HG02938 (cell line): ENCODE measurements at regions not wholly inside any gene's neighbourhood (a gene's known extent, or its start where the extent isn't known, plus 50 kb on each side); places are given as distances from the start of the nearest gene placed in this dataset.
"Not testable (repeated sequence)": the region's sequence is repeated elsewhere in the genome, so short reads cannot be mapped to it uniquely, and the experiment has no call there.

Source experiments
- ATAC-seq: cut with Tn5 transposase; IDR thresholded peaks from one replicate; pipeline ENCODE4 v1.9.1; 2021; ENCODE audit warnings: mild to moderate bottlenecking, moderate library complexity; ENCODE audit not compliant: unreplicated experiment

DNA sequence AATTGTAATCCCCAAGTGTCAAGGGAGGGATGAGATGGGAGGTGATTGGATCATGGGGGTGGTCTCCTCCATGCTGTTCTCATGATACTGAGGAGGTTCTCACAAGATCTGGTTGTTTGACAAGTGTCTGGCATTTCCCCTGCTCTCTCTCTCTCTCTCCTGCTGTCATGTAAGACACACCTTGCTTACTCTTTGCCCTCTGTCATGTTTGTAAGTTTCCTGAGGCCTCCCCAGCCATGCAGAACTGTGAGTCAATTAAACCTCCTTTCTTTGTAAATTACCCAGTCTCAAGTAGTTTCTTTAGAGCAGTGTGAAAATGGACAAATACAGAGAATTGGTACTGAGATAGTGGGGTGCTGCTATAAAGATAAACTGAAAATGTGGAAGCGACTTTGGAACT is 207.9 kb downstream of the HINT1 start:
- no peak for ATAC-seq

GRCh38 chr5:130955041-130955440 is 210.0 kb downstream of the HINT1 start:
- ATAC-seq = no peak

- no peak for ATAC-seq
Measured at GRCh38 chr5:130954336-130954735, 210.7 kb downstream of the HINT1 start.

- ATAC-seq = no peak
Measured at GRCh38 chr5:130939059-130939458, 226.0 kb downstream of the HINT1 start.

DNA sequence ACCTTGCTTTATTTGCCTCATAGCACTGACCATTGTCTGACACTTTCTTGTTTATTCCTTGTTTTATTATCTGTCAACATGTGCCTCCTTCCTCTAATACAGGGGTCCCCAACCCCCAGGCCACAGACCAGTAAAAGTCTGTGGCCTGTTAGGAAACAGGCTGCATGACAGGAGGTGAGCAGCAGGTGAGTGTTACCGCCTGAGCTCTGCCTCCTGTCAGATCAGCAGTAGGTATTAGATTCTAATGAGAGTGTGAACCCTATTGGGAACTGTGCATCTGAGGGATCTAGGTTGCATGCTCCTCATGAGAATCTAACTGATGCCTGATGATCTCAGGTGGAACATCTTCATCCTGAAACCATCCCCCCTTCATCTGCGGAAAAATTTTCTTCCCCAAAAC is 228.0 kb downstream of the HINT1 start:
- no peak for ATAC-seq

- no peak for ATAC-seq
Measured at GRCh38 chr5:130923543-130924124, 241.4 kb downstream of the HINT1 start.

GRCh38 chr5:130912088-130912487 is 253.0 kb downstream of the HINT1 start:
- ATAC-seq = no peak

GRCh38 chr5:130908186-130908585 is 256.9 kb downstream of the HINT1 start:
- ATAC-seq = no peak

DNA sequence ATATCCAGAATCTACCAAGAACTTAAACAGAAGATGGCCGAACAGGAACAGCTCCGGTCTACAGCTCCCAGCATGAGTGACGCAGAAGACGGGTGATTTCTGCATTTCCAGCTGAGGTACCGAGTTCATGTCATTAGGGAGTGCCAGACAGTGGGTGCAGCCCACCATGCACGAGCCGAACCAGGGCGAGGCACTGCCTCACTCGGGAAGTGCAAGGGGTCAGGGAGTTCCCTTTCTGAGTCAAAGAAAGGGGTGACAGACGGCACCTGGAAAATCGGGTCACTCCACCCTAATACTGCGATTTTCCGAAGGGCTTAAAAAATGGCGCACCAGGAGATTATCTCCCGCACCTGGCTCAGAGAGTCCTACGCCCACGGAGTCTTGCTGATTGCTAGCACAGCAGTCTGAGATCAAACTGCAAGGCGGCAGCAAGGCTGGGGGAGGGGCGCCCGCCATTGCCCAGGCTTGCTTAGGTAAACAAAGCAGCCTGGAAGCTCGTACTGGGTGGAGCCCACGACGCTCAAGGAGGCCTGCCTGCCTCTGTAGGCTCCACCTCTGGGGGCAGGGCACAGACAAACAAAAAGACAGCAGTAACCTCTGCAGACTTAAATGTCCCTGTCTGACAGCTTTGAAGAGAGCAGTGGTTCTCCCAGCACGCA is 267.4 kb downstream of the HINT1 start:
- ATAC-seq = not testable (repeated sequence)

- not testable (repeated sequence) for ATAC-seq
Measured at GRCh38 chr5:130897181-130897536, 267.9 kb downstream of the HINT1 start.

- no peak for ATAC-seq
Measured at GRCh38 chr5:130896636-130897035, 268.4 kb downstream of the HINT1 start.

DNA sequence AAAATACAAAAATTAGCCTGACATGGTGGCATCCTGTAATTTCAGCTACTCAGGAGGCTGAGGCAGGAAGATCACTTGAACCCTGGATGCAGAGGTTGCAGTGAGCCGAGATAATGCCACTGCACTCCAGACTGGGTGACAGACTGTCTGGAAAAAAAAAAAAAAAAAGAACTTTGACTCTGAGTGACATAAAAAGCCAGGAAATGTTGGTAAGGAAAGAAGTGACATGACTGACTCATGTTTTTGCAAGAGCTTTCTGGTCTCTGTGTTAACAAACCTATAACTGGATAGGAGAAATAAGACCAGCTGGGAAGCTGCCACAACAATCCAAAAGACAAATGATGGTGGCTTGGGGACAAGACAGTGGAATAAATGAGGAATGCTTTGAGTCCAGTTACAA is 272.1 kb downstream of the HINT1 start:
- no peak for ATAC-seq

- no peak for ATAC-seq
Measured at GRCh38 chr5:130890610-130891009, 274.4 kb downstream of the HINT1 start.

DNA sequence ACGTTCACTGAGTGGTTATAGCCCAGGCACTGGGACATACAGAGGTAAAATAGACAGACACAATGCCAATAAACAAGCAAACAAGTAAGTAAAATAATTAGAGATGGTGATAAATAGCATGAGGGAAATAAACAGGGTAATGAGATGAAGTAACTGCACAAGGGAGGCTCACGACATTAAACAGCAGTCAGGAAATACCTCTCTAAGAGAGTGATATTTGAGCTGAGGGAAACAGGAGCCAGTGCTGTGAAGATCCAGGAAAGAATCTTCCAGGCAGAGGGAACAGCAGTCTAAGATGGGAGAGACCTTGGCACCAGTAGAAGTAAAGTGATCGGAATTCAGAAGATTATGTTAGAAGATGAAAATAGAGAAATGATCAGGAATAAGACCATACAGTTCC is 279.4 kb downstream of the HINT1 start:
- ATAC-seq = no peak

GRCh38 chr5:130885027-130885426 is 280.0 kb downstream of the HINT1 start:
- no peak for ATAC-seq

DNA sequence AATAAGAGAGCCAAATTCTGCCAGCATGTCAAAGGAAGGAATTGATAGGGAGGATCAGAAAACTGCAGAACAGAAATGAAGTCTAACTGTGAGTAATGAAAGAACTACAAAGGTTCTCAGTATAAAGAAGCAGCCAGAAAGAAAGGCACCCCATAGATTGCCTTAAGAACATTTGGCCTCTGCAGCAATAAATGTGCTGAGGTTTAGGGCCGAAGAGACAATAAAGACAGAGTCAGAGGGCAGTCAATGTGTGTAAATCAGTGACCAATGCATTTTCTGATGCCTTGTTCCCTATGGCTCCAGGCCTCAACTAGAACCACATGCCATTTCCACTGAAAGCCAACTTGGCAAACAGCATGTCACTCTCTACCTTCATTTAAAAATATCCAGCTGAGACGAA is 281.0 kb downstream of the HINT1 start:
- ATAC-seq = no peak

DNA sequence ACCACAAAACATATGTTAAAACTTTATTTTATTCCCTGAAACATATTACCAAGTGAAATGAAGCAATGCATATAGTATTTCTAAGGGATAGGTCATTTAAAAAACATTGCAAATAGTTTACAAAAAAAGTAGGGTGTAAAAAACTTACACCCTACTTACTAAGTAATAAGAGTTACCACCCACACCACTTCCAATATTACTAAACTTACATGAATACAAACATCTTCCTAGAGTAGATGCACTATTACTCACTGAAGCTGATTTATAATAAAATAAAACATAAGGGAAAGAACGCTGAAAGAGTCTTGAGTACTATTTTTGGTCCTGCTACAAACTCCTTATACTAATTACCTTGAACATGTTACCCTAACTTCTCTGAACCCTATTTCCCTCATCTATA is 289.4 kb downstream of the HINT1 start:
- ATAC-seq = no peak

GRCh38 chr5:130874861-130875417 is 290.1 kb downstream of the HINT1 start:
- no peak for ATAC-seq

- peak; percentile 88 for ATAC-seq
Measured at GRCh38 chr5:130871346-130872086, 293.5 kb downstream of the HINT1 start.

DNA sequence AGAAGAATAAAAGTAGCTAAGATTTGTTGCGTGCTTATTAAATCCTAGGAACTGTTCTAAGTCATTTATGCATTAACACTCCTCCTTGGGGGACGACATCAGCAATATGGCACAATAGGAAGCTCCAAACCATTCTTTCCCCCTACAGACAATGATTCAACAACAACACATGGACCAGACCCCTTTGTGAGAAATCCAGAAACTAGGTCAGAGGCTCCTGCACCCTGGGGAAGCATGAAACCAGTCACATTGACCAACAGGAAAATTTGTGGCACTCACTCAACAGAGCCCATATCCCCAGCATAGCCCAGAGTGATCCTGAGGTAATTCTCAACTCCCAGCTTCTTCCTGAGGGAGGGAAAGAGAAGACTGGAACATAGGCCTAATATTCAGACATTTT is 294.4 kb downstream of the HINT1 start:
- no peak for ATAC-seq

GRCh38 chr5:130868186-130868840 is 296.7 kb downstream of the HINT1 start:
- ATAC-seq = no peak
